GM23248 (cell line): ENCODE measurements at regions not wholly inside any gene's neighbourhood (a gene's known extent, or its start where the extent isn't known, plus 50 kb on each side); places are given as distances from the start of the nearest gene placed in this dataset.

ENCODE experiments used
- EZH2 ChIP-seq: fragments of 200-600 bp; sonication (generic); IDR thresholded peaks from 2 replicates; pipeline ENCODE4 v1.6.1; 2018; ENCODE audit warnings: antibody characterized with exemption, mild to moderate bottlenecking; ENCODE audit not compliant: insufficient read depth, poor library complexity, severe bottlenecking
- EZH2phosphoT487 ChIP-seq: fragments of 200-600 bp; sonication (generic); IDR thresholded peaks from 2 replicates; pipeline ENCODE4 v1.6.1; 2018; ENCODE audit warnings: antibody characterized with exemption, moderate library complexity, mild to moderate bottlenecking, low read depth; ENCODE audit not compliant: insufficient read depth

DNA sequence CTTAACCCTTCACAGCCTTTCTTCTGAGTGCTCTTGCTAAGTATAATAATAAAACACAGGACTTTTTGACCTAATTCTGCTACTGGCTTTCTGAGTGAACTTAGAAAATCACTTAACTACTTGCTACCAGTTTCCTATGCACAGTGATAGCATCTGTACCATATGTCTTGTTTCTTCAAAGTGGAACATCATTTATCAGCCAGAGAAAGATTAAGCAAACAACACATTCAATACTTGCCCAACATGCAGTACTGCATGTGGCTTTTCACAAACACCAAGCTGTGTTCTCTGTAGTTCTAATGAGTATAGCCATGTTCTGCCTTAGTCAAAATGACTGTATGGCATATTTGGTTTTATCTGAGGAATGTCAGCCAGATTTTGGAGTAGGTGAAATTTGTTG lies 1286.6 kb upstream of the ZEB2 start:
- no peak for TF ChIP-seq EZH2phosphoT487
- no peak for TF ChIP-seq EZH2
